ENCODE measurements at regions not wholly inside any gene's neighbourhood (a gene's known extent, or its start where the extent isn't known, plus 50 kb on each side); places are given as distances from the start of the nearest gene placed in this dataset.

DNA sequence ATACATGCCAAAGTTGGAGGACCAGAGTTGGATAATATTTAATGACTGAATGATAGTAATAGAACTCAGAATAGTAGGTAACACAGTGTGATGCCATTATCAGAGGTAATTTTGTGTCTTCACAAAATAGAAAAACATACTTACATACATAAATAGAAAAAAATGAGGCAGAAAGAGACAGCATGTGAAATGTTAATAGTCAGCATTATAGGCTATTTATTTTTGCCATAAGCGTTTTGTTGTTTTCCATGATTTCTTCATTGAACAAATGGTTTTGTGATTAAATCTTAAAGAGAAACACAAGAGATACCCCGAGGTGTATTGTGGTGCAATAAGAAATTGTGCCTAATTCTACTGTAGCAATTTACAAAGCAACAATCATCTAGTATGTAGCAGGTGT lies 626.3 kb downstream of the KCNJ2 start:
- no peaks in the 10 kb centered on the region for H3K4me1 Mint-ChIP-seq (ENCODE audit: low read depth, unreplicated experiment)
- TF ChIP-seq, protein P1, sequence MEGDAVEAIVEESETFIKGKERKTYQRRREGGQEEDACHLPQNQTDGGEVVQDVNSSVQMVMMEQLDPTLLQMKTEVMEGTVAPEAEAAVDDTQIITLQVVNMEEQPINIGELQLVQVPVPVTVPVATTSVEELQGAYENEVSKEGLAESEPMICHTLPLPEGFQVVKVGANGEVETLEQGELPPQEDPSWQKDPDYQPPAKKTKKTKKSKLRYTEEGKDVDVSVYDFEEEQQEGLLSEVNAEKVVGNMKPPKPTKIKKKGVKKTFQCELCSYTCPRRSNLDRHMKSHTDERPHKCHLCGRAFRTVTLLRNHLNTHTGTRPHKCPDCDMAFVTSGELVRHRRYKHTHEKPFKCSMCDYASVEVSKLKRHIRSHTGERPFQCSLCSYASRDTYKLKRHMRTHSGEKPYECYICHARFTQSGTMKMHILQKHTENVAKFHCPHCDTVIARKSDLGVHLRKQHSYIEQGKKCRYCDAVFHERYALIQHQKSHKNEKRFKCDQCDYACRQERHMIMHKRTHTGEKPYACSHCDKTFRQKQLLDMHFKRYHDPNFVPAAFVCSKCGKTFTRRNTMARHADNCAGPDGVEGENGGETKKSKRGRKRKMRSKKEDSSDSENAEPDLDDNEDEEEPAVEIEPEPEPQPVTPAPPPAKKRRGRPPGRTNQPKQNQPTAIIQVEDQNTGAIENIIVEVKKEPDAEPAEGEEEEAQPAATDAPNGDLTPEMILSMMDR (IDR thresholded peaks at IDR 0.05; ENCODE audit: partially characterized antibody, unreplicated experiment), result no peak
- no peaks in the 10 kb centered on the region for H3K36me3 Mint-ChIP-seq (ENCODE audit: unreplicated experiment)
- H3K27me3 Mint-ChIP-seq (ENCODE audit: unreplicated experiment), result no peaks in the 10 kb centered on the region
- H3K27ac Mint-ChIP-seq (ENCODE audit: unreplicated experiment), result no peak overlapping the region
- DNase-seq, result no peak
- no peak overlapping the region for H3K4me3 Mint-ChIP-seq (ENCODE audit: unreplicated experiment)
- no peaks in the 10 kb centered on the region for H3K9me3 Mint-ChIP-seq (ENCODE audit: unreplicated experiment)

DNA sequence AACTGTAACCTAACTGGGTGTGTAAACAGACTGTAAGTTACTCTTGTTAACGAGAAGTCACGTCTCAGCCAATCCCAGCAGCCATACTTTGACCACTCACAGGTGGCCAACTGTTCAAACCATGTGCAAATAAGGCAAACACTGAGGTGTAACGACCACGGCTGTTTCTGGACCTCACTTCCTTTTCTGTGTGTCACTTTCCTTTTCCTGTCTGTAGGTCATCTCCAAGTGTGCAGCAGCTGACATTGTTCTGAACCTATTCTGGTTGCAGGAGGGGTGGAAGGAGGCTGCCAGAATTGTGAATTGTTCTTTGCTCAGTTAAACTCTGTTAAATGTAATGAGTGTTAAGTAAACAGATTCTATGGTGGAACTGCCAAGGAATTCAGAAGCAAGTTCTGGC lies 627.4 kb downstream of the KCNJ2 start:
- H3K4me3 Mint-ChIP-seq (ENCODE audit: unreplicated experiment), result no peak overlapping the region
- no peaks in the 10 kb centered on the region for H3K4me1 Mint-ChIP-seq (ENCODE audit: low read depth, unreplicated experiment)
- H3K27me3 Mint-ChIP-seq (ENCODE audit: unreplicated experiment), result no peaks in the 10 kb centered on the region
- H3K36me3 Mint-ChIP-seq (ENCODE audit: unreplicated experiment), result no peaks in the 10 kb centered on the region
- DNase-seq, result no peak
- TF ChIP-seq, protein P1 (IDR thresholded peaks at IDR 0.05; ENCODE audit: partially characterized antibody, unreplicated experiment), result no peak
- H3K27ac Mint-ChIP-seq (ENCODE audit: unreplicated experiment), result no peak overlapping the region
- H3K9me3 Mint-ChIP-seq (ENCODE audit: unreplicated experiment), result no peaks in the 10 kb centered on the region

DNA sequence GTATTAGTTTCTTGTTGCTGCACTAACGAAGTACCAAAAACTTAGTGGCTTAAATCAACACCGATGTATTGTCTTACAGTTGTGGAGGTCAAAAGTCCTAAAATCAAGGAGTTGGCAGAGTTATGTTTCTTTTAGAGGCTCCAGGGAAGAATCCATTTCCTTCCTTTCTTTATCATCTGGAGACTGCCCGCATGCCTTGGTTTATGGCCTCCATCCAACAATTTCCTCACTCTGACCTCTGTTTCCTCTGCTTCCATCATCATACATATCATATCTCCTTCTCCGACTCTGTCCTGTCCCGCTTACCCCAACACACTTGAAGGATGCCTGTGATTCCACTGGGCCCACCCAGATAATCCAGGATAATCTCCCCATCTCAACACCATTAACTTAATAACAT lies 627.8 kb downstream of the KCNJ2 start:
- Mint-ChIP-seq H3K4me3 (ENCODE audit: unreplicated experiment) (no peak overlapping the region), H3K9me3 (ENCODE audit: unreplicated experiment) (no peaks in the 10 kb centered on the region), H3K4me1 (ENCODE audit: low read depth, unreplicated experiment) (no peaks in the 10 kb centered on the region), H3K27ac (ENCODE audit: unreplicated experiment) (no peak overlapping the region), H3K27me3 (ENCODE audit: unreplicated experiment) (no peaks in the 10 kb centered on the region), H3K36me3 (ENCODE audit: unreplicated experiment) (no peaks in the 10 kb centered on the region)
- no peak for DNase-seq
- TF ChIP-seq, protein P1 (IDR thresholded peaks at IDR 0.05; ENCODE audit: partially characterized antibody, unreplicated experiment), result no peak

GRCh38 chr17:70804161-70804560 lies 634.8 kb downstream of the KCNJ2 start:
- TF ChIP-seq, protein P1 (IDR thresholded peaks at IDR 0.05; ENCODE audit: partially characterized antibody, unreplicated experiment), result no peak
- Mint-ChIP-seq H3K36me3 (ENCODE audit: unreplicated experiment) (peaks cover 5% of the 10 kb centered on the region), H3K27me3 (ENCODE audit: unreplicated experiment) (peaks cover 4% of the 10 kb centered on the region), H3K4me1 (ENCODE audit: low read depth, unreplicated experiment) (no peaks in the 10 kb centered on the region), H3K9me3 (ENCODE audit: unreplicated experiment) (no peaks in the 10 kb centered on the region), H3K27ac (ENCODE audit: unreplicated experiment) (no peak overlapping the region), H3K4me3 (ENCODE audit: unreplicated experiment) (no peak overlapping the region)
- DNase-seq, result no peak

GRCh38 chr17:70808596-70808995 lies 639.3 kb downstream of the KCNJ2 start:
- peaks cover 6% of the 10 kb centered on the region for H3K27me3 Mint-ChIP-seq (ENCODE audit: unreplicated experiment)
- TF ChIP-seq, protein P1 (IDR thresholded peaks at IDR 0.05; ENCODE audit: partially characterized antibody, unreplicated experiment), result peak; percentile 12
- no peaks in the 10 kb centered on the region for H3K4me1 Mint-ChIP-seq (ENCODE audit: low read depth, unreplicated experiment)
- H3K4me3 Mint-ChIP-seq (ENCODE audit: unreplicated experiment), result no peak overlapping the region
- no peak for DNase-seq
- peaks cover 5% of the 10 kb centered on the region for H3K36me3 Mint-ChIP-seq (ENCODE audit: unreplicated experiment)
- no peaks in the 10 kb centered on the region for H3K9me3 Mint-ChIP-seq (ENCODE audit: unreplicated experiment)
- no peak overlapping the region for H3K27ac Mint-ChIP-seq (ENCODE audit: unreplicated experiment)

All from glutamatergic neuron (in vitro differentiated cells).